GM10266 (cell line): ENCODE measurements at regions not wholly inside any gene's neighbourhood (a gene's known extent, or its start where the extent isn't known, plus 50 kb on each side); places are given as distances from the start of the nearest gene placed in this dataset.

Experiments
- DNase-seq: peaks from one replicate; pipeline ENCODE4 v3.0.0; 2012; ENCODE audit errors: extremely low spot score
- TF ChIP-seq, protein P1 (sequence below): IDR thresholded peaks from 2 replicates; pipeline ENCODE4 v1.5.1; 2012; ENCODE audit warnings: mild to moderate bottlenecking, low read depth; ENCODE audit not compliant: control insufficient read depth, insufficient read depth; ENCODE audit errors: missing control alignments

DNA sequence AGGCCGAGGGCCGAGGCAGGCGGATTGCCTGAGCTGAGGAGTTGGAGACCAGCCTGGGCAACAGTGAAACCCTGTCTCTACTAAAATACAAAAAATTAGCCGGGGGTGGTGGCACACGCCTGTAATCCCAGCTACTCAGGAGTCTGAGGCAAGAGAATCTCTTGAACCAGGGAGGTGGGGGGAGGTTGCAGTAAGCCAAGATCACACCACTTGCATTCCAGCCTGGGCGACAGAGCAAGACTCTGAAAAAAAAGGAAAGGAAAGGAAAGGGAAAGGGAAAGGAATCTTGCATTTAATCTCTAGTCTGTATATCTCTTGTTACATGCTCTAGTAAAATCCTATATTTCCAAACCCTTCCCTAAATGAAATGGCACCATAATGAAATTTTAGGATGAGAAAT, 328.3 kb upstream of the ADGRL2 start:
- TF ChIP-seq, protein P1, sequence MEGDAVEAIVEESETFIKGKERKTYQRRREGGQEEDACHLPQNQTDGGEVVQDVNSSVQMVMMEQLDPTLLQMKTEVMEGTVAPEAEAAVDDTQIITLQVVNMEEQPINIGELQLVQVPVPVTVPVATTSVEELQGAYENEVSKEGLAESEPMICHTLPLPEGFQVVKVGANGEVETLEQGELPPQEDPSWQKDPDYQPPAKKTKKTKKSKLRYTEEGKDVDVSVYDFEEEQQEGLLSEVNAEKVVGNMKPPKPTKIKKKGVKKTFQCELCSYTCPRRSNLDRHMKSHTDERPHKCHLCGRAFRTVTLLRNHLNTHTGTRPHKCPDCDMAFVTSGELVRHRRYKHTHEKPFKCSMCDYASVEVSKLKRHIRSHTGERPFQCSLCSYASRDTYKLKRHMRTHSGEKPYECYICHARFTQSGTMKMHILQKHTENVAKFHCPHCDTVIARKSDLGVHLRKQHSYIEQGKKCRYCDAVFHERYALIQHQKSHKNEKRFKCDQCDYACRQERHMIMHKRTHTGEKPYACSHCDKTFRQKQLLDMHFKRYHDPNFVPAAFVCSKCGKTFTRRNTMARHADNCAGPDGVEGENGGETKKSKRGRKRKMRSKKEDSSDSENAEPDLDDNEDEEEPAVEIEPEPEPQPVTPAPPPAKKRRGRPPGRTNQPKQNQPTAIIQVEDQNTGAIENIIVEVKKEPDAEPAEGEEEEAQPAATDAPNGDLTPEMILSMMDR: no peak
- no peak for DNase-seq

DNA sequence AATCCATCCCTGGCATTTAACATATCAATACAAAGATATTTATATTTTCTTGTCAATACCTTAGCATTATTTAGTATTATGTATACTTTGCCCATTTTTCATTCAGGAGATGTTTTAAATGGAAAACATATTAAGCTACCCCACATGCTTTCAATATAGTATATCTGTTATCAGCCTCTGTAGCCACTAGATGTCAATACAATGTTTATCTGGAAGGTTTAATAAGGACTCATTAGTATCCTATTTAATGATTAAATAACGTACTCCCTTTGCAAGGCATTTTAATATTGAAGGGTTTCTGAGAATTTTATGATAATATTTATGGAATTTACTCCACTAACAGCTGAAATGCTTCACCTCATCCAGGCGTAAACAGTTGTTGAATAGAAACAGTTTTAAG, 329.5 kb upstream of the ADGRL2 start:
- TF ChIP-seq, protein P1: no peak
- no peak for DNase-seq

DNA sequence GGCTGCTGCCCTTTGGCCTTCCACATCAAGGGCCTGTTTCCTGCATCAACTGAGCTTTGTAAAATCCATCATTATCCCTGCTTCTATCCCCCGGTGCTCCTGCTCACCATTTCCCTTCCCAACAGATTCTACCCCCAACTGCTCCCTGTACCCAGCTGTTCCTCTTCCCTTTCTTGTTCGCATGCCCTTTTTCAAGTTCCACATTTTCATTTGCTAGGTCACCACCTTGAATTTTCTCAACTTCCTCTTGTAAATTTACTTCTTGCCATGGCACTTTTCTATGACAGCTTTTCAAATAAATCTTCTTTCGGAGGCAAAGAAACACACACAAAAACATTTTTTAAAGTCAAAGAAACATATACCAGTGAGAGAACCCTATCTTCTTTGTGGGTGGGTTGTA, 330.5 kb upstream of the ADGRL2 start:
- TF ChIP-seq, protein P1: no peak
- no peak for DNase-seq

DNA sequence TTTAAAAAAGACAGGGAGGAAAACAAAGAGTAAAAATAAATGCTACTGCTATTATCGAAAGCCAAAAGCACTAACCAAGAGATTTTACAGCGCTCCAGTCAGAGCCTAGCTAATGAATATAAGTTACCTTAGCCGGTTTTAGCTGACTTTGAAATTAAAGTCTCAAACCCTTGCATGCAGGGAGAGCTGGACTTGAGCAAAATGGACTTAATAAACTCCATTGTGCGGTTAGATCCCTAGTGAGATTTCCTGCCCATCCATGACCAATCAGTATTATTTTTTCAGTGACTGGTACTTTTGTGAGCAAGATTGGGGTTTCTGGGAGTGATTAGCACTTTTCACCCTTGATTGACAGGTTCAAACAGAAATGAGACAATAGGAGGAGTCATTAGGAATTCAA, 333.4 kb upstream of the ADGRL2 start:
- no peak for DNase-seq
- TF ChIP-seq, protein P1: no peak

DNA sequence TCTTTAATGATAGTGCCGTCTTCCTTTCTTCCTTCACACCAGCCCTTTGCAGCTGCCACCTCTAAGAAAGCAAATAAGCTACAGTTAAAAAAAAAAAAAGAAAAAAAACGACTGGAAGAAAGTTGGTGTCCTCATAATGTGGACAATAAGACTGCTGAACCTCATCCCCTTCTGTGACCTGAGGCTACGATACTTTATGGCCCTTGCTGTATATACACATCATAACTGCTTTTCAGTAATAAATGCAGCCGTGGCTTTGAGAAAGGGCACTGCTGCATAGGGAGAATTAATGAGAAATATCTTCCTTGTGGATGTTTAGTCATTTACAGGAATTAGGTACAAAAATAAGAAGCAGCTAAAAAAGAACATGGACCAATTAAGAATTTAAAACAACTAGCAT, 333.8 kb upstream of the ADGRL2 start:
- TF ChIP-seq, protein P1: no peak
- DNase-seq: no peak

DNA sequence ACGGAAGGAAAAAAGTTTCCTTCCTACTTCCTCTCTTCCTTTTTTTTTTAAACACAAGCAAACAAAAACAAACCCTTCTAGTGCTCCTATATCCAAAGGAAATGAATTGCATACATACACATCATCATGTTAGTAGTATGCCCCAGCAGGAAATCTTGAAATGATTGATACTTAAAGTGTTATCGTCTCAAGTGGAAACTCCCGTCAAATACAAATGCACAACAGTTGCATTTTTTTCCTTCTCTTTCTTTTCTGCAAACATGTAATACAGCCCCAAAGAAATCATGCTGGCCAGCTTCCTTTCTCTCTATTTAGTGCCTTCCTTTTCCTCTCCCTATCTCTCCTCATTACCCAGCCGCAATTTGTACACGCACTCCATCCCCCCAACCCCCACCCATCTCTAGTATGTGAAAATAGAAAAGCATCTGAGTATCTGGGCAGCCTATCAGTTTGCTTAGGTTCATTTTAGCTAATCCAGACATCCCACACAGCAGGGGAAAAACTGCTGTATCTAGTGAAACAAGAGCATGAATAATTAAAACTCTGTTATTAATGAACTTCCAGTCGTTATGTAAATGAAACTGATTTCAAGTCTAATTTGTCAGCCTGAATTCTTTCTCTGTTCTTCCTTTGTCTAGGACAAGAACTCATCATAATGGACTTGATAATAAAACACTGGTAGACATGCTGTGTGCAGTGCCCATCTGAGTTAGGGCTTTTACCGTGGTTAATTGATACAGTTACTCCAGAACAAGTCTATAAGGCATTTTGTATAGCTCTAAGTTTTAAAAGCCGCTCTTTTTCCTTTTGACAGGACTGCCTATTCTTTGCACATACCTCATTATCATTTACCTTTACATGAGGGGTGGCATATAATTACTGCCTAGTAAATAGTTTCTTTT, 336.5 kb upstream of the ADGRL2 start:
- no peak for DNase-seq
- TF ChIP-seq, protein P1: no peak

DNA sequence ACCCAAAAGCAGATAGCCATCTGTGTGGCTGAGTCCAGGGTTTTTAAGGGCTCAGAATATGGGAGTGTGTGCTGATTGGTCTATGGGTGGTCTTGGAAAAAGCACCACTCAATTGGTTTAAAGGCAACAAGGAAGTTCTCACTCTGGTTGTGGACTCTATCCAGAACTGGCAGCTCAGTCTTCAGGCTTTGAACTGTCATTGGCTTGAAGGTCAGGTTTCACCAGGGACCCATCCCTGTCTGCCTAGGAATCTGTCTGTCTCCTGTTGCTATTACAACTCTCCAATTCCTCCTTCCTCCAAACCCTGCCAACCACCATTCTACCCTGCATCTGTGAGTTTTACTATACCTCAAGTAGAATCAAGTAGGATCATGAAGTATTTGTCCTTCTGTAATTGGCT, 341.7 kb upstream of the ADGRL2 start:
- DNase-seq: no peak
- TF ChIP-seq, protein P1: no peak
